ENCODE measurements at regions not wholly inside any gene's neighbourhood (a gene's known extent, or its start where the extent isn't known, plus 50 kb on each side); places are given as distances from the start of the nearest gene placed in this dataset.

DNA sequence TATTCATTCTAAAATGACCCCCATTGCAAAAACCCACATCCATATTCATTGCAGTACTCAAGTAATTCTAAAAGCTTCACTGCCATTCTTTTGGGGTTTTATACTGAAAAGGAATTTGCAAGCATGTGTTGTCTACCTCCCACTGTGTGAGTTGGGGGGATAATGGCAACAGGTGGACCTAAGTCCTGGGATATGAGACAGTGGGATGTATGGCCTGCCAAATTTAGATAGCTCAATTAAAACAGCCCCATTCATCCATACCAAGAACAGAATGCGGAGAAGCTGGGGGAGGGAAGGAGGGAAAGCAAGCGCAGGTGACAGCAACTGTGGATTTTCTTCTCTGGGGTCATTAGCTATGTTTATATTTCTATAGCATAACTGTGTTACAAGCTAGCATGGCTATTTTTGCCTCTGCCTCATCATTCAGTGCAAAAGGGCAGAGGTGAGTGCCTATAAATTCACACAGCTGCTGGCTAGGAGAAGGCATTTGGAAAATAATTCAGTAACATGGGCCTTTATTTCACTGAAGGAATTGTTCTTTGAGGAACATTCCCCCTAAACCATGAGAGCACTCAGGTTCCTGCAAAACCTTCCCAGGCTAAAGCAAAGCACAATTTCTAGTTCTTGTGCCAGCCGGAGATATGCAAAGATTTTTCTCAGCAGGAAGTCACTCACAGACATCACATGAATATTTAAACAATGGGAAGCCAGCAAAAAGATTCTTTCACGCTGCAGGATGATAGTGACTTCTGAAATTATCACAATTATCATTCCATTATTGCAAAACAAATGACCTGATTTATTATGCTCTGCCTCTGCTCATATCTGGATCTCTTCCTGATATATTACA is 393.9 kb upstream of the ACVR2A start:
- H3K27me3 ChIP-seq (ENCODE audit: control insufficient read depth, insufficient read depth, low read length) = no peaks in the 10 kb centered on the region
- no peaks in the 10 kb centered on the region for H4K20me1 ChIP-seq (ENCODE audit: control insufficient read depth, extremely low read depth, insufficient read depth, low read length)
- H3K27ac ChIP-seq (ENCODE audit: insufficient read depth, low read length) = no peak overlapping the region
- no peaks in the 10 kb centered on the region for H3K36me3 ChIP-seq (ENCODE audit: control insufficient read depth, insufficient read depth, low read length)
- TF ChIP-seq, protein P1, sequence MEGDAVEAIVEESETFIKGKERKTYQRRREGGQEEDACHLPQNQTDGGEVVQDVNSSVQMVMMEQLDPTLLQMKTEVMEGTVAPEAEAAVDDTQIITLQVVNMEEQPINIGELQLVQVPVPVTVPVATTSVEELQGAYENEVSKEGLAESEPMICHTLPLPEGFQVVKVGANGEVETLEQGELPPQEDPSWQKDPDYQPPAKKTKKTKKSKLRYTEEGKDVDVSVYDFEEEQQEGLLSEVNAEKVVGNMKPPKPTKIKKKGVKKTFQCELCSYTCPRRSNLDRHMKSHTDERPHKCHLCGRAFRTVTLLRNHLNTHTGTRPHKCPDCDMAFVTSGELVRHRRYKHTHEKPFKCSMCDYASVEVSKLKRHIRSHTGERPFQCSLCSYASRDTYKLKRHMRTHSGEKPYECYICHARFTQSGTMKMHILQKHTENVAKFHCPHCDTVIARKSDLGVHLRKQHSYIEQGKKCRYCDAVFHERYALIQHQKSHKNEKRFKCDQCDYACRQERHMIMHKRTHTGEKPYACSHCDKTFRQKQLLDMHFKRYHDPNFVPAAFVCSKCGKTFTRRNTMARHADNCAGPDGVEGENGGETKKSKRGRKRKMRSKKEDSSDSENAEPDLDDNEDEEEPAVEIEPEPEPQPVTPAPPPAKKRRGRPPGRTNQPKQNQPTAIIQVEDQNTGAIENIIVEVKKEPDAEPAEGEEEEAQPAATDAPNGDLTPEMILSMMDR (conservative IDR thresholded peaks at IDR 0.05 in 1 of 2, IDR thresholded peaks at IDR 0.05 in 1 of 2; ENCODE audit: low read depth in 1 of 2, low read length in 2 of 2) = no peak
- TF ChIP-seq EZH2 (IDR thresholded peaks at IDR 0.05; ENCODE audit: low read length, missing control alignments) = no peak
- H3K9ac ChIP-seq (ENCODE audit: insufficient read depth, low read length) = no peak overlapping the region
- no peaks in the 10 kb centered on the region for H3K9me3 ChIP-seq (ENCODE audit: control insufficient read depth, insufficient read depth, low read depth, low read length)
- no peaks in the 10 kb centered on the region for H3K79me2 ChIP-seq (ENCODE audit: control insufficient read depth, insufficient read depth, low read length)
- no peaks in the 10 kb centered on the region for H3K4me1 ChIP-seq (ENCODE audit: control insufficient read depth, extremely low read depth, insufficient read depth, low read length)
- peak in 1 of 2 donors; percentile 2 for DNase-seq (ENCODE audit: low read depth in 2 of 2)
- H3K4me3 ChIP-seq (replicated peaks in 1 of 4; ENCODE audit: control extremely low read depth in 1 of 4, insufficient read depth in 1 of 4, low read depth in 3 of 4, low read length in 4 of 4) = no peak overlapping the region
- no peak overlapping the region for H2AFZ ChIP-seq (ENCODE audit: low read length)
- no peak overlapping the region for H3K4me2 ChIP-seq (ENCODE audit: extremely low read depth, insufficient read depth, low read length)

DNA sequence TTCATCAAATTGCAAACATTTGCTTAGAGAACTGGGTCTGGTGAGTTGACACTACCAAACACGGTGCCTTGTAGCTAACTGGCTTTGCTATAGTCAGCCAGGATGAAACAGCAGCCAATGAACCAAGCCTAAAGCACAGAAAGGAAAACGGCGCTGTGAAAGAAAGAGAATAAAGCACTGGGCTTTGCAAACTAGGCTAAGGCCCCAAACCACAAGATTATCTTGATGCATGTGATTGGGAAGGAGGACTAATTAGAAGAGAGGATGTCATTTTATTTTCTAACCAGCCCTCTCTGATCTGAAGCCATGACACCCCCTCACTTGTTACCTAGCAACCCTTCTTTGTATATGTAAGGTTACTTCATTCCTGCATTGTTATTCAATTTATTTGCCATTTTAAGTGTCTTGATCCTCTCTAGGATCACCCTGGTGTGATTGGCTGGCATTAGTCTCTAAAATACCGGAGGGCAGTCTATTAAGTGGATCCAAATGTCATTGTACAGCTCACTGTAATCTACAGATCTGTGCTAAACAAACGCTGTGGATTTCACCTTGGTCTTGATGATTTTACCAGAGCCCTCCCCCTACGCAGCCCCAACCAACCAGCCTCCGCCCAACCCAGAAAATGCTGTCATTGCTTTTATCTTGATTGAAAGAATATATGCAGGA is 395.4 kb upstream of the ACVR2A start:
- no peaks in the 10 kb centered on the region for H3K36me3 ChIP-seq (ENCODE audit: control insufficient read depth, insufficient read depth, low read length)
- no peak overlapping the region for H3K4me3 ChIP-seq (replicated peaks in 1 of 4; ENCODE audit: control extremely low read depth in 1 of 4, insufficient read depth in 1 of 4, low read depth in 3 of 4, low read length in 4 of 4)
- no peaks in the 10 kb centered on the region for H3K9me3 ChIP-seq (ENCODE audit: control insufficient read depth, insufficient read depth, low read depth, low read length)
- H3K27ac ChIP-seq (ENCODE audit: insufficient read depth, low read length) = no peak overlapping the region
- H3K27me3 ChIP-seq (ENCODE audit: control insufficient read depth, insufficient read depth, low read length) = no peaks in the 10 kb centered on the region
- no peak overlapping the region for H3K9ac ChIP-seq (ENCODE audit: insufficient read depth, low read length)
- no peaks in the 10 kb centered on the region for H3K4me1 ChIP-seq (ENCODE audit: control insufficient read depth, extremely low read depth, insufficient read depth, low read length)
- peak in 1 of 2 donors; percentile 20 for DNase-seq (ENCODE audit: low read depth in 2 of 2)
- H4K20me1 ChIP-seq (ENCODE audit: control insufficient read depth, extremely low read depth, insufficient read depth, low read length) = no peaks in the 10 kb centered on the region
- no peak overlapping the region for H2AFZ ChIP-seq (ENCODE audit: low read length)
- no peak overlapping the region for H3K4me2 ChIP-seq (ENCODE audit: extremely low read depth, insufficient read depth, low read length)
- H3K79me2 ChIP-seq (ENCODE audit: control insufficient read depth, insufficient read depth, low read length) = no peaks in the 10 kb centered on the region
- TF ChIP-seq EZH2 (IDR thresholded peaks at IDR 0.05; ENCODE audit: low read length, missing control alignments) = no peak

- Histone ChIP-seq H4K20me1 (ENCODE audit: control insufficient read depth, extremely low read depth, insufficient read depth, low read length) (no peaks in the 10 kb centered on the region), H3K27ac (ENCODE audit: insufficient read depth, low read length) (no peak overlapping the region), H3K9ac (ENCODE audit: insufficient read depth, low read length) (no peak overlapping the region), H3K4me1 (ENCODE audit: control insufficient read depth, extremely low read depth, insufficient read depth, low read length) (no peaks in the 10 kb centered on the region), H2AFZ (ENCODE audit: low read length) (no peak overlapping the region), H3K79me2 (ENCODE audit: control insufficient read depth, insufficient read depth, low read length) (no peaks in the 10 kb centered on the region), H3K36me3 (ENCODE audit: control insufficient read depth, insufficient read depth, low read length) (no peaks in the 10 kb centered on the region), H3K9me3 (ENCODE audit: control insufficient read depth, insufficient read depth, low read depth, low read length) (no peaks in the 10 kb centered on the region), H3K27me3 (ENCODE audit: control insufficient read depth, insufficient read depth, low read length) (no peaks in the 10 kb centered on the region), H3K4me3 (replicated peaks in 1 of 4; ENCODE audit: control extremely low read depth in 1 of 4, insufficient read depth in 1 of 4, low read depth in 3 of 4, low read length in 4 of 4) (no peak overlapping the region), H3K4me2 (ENCODE audit: extremely low read depth, insufficient read depth, low read length) (no peak overlapping the region)
- no peak for DNase-seq (ENCODE audit: low read depth in 2 of 2)
- TF ChIP-seq EZH2 (IDR thresholded peaks at IDR 0.05; ENCODE audit: low read length, missing control alignments) = no peak
- TF ChIP-seq, protein P1 (conservative IDR thresholded peaks at IDR 0.05 in 1 of 2, IDR thresholded peaks at IDR 0.05 in 1 of 2; ENCODE audit: low read depth in 1 of 2, low read length in 2 of 2) = no peak
Observed at GRCh38 chr2:147442816-147443215, 402.0 kb upstream of the ACVR2A start.

Measured in fibroblast of lung (primary cell).